ENCODE measurements at regions not wholly inside any gene's neighbourhood (a gene's known extent, or its start where the extent isn't known, plus 50 kb on each side); places are given as distances from the start of the nearest gene placed in this dataset.

DNA sequence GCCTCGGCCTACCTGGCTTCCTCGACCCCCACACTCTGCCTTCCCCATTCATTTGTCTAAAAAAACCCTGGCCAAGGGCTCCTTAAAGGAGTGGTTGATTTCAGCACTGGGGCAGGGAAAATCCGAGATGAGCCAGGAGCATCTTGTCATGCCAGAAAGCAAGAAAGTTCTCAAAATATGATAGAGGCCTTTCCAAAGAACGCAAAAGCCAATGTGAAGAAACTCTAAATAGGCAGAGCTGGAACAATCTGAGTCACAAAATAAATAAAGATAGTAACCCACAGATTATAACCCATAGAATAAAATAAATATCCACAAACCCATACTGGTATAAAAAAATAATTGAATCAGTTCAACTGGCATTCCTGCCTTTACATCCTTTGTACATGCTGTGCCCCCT, 192.3 kb upstream of the SALL1 start:
- no peak for TF ChIP-seq POLR2A (IDR thresholded peaks at IDR 0.05)
- TF ChIP-seq, protein P1, sequence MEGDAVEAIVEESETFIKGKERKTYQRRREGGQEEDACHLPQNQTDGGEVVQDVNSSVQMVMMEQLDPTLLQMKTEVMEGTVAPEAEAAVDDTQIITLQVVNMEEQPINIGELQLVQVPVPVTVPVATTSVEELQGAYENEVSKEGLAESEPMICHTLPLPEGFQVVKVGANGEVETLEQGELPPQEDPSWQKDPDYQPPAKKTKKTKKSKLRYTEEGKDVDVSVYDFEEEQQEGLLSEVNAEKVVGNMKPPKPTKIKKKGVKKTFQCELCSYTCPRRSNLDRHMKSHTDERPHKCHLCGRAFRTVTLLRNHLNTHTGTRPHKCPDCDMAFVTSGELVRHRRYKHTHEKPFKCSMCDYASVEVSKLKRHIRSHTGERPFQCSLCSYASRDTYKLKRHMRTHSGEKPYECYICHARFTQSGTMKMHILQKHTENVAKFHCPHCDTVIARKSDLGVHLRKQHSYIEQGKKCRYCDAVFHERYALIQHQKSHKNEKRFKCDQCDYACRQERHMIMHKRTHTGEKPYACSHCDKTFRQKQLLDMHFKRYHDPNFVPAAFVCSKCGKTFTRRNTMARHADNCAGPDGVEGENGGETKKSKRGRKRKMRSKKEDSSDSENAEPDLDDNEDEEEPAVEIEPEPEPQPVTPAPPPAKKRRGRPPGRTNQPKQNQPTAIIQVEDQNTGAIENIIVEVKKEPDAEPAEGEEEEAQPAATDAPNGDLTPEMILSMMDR (IDR thresholded peaks at IDR 0.05), result no peak
